Panc1 (cell line): ENCODE measurements at regions not wholly inside any gene's neighbourhood (a gene's known extent, or its start where the extent isn't known, plus 50 kb on each side); places are given as distances from the start of the nearest gene placed in this dataset.

Experiments used
- ATAC-seq: fragments of 200-7000 bp; cut with Tn5 transposase; 2 replicates; pipeline ENCODE4 v1.9.1; 2020; ENCODE audit warnings: mild to moderate bottlenecking, moderate library complexity
- BruUV-seq: library from RNA; stranded (reverse); fragments of 400-500 nt; replicated peaks from 2 replicates; lab custom pipeline; 2021; lab: Mats Ljungman, UMichigan
- CTCF ChIA-PET: fragments of 300-600 bp; sonication (Branson Sonifier 250); formaldehyde crosslinking; loops from one replicate; lab custom pipeline; 2022; ENCODE audit warnings: antibody characterized with exemption; lab: Charles Lee
- POLR2A ChIA-PET: fragments of 300-600 bp; sonication (Branson Sonifier 250); formaldehyde crosslinking; loops from one replicate; lab custom pipeline; 2022; ENCODE audit warnings: antibody characterized with exemption; lab: Charles Lee
- DNase-seq: peaks from one replicate; pipeline ENCODE4 v3.0.0-alpha.2; 2010; ENCODE audit warnings: low read depth, low spot score
- H3K27ac ChIP-seq: 2 replicates; pipeline ENCODE4 v1.5.1; 2011; ENCODE audit warnings: mild to moderate bottlenecking, low read length, inconsistent platforms
- H3K27me3 ChIP-seq: fragments of 200-500 bp; sonication (Bioruptor generic); 2 replicates; pipeline ENCODE4 v1.6.0; 2014; ENCODE audit warnings: low read length, inconsistent platforms; ENCODE audit not compliant: control insufficient read depth, insufficient read depth
- H3K36me3 ChIP-seq: fragments of 200-500 bp; sonication (Bioruptor generic); 2 replicates; pipeline ENCODE4 v1.5.1; 2014; ENCODE audit warnings: inconsistent platforms, mild to moderate bottlenecking, low read length, moderate library complexity; ENCODE audit not compliant: control insufficient read depth, insufficient read depth
- H3K4me1 ChIP-seq: 2 replicates; pipeline ENCODE4 v1.5.1; 2011; ENCODE audit warnings: inconsistent platforms, mild to moderate bottlenecking, low read length, moderate library complexity; ENCODE audit not compliant: control insufficient read depth, insufficient read depth
- H3K4me3 ChIP-seq, 2 experiments: 2 replicates each; pipeline ENCODE4 v1.5.1; 2011 to 2012; ENCODE audit warnings: low read depth in 2 of 2, low read length in 2 of 2, mild to moderate bottlenecking in 2 of 2, inconsistent platforms in 1 of 2, moderate library complexity in 1 of 2
- H3K9me3 ChIP-seq: fragments of 200-500 bp; sonication (Bioruptor generic); 2 replicates; pipeline ENCODE4 v1.5.1; 2014; ENCODE audit warnings: low read depth, mild to moderate bottlenecking, inconsistent platforms, low read length, moderate library complexity; ENCODE audit not compliant: control insufficient read depth, insufficient read depth
- POLR2AphosphoS5 ChIP-seq: IDR thresholded peaks from 2 replicates; pipeline ENCODE4 v1.6.1; 2012; ENCODE audit warnings: mild to moderate bottlenecking, low read depth, low read length, moderate library complexity
- SIN3A ChIP-seq: IDR thresholded peaks from 2 replicates; pipeline ENCODE4 v1.6.1; 2012; ENCODE audit warnings: low read depth, mild to moderate bottlenecking, low read length, moderate library complexity, borderline replicate concordance; ENCODE audit not compliant: insufficient read depth
- TCF7L2 ChIP-seq: IDR thresholded peaks from 2 replicates; pipeline ENCODE4 v1.6.1; 2011; ENCODE audit warnings: mild to moderate bottlenecking, low read depth, low read length, inconsistent platforms
- in situ Hi-C: cut with HindIII; loops from 2 replicates; pipeline ENCODE4 v1.10.0; 2016; ENCODE audit warnings: low sequenced_read_pairs, low pct_unique_long_range_greater_than_20kb
- intact Hi-C: fragments of 100-400 bp; cut with micrococcal nuclease; formaldehyde crosslinking; loops from one replicate; pipeline ENCODE4 v1.10.0; 2022; ENCODE audit not compliant: unreplicated experiment
- TF ChIP-seq, protein P1 (sequence below): fragments of 450-650 bp; IDR thresholded peaks from 2 replicates; pipeline ENCODE4 v1.5.1; 2017; ENCODE audit warnings: mild to moderate bottlenecking
- TF ChIP-seq, protein P2 (sequence below), 2 experiments: IDR thresholded peaks; 2 replicates each; pipeline ENCODE4 v1.6.1; 2011 to 2012; ENCODE audit warnings: low read depth in 2 of 2, control low read depth in 1 of 2, low read length in 1 of 2, mild to moderate bottlenecking in 1 of 2, moderate library complexity in 1 of 2; ENCODE audit not compliant: insufficient read depth in 1 of 2

DNA sequence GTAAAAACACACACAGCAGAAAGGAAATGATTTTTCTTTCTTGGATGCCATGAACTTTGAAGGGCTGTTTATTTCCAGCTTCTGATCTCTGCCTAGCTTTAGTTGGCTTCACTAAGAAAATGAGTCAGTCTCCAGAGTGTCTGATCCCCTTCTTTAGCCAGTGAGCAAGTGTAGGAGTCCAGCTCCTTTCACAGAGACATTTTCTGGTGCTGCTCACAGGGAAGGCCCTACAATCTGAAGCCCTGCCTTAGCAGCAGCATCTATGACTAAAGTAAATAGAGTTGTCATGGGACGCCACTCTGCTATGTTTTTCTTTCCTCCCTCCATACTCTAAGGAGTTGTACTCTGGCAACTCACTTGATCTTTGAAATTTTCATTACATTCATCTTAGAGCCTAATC is 103.5 kb downstream of the RPAP3 start:
- TF ChIP-seq, protein P1, sequence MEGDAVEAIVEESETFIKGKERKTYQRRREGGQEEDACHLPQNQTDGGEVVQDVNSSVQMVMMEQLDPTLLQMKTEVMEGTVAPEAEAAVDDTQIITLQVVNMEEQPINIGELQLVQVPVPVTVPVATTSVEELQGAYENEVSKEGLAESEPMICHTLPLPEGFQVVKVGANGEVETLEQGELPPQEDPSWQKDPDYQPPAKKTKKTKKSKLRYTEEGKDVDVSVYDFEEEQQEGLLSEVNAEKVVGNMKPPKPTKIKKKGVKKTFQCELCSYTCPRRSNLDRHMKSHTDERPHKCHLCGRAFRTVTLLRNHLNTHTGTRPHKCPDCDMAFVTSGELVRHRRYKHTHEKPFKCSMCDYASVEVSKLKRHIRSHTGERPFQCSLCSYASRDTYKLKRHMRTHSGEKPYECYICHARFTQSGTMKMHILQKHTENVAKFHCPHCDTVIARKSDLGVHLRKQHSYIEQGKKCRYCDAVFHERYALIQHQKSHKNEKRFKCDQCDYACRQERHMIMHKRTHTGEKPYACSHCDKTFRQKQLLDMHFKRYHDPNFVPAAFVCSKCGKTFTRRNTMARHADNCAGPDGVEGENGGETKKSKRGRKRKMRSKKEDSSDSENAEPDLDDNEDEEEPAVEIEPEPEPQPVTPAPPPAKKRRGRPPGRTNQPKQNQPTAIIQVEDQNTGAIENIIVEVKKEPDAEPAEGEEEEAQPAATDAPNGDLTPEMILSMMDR, result no peak
- TF ChIP-seq POLR2AphosphoS5 (no peak), TCF7L2 (no peak), SIN3A (no peak)
- TF ChIP-seq, protein P2, sequence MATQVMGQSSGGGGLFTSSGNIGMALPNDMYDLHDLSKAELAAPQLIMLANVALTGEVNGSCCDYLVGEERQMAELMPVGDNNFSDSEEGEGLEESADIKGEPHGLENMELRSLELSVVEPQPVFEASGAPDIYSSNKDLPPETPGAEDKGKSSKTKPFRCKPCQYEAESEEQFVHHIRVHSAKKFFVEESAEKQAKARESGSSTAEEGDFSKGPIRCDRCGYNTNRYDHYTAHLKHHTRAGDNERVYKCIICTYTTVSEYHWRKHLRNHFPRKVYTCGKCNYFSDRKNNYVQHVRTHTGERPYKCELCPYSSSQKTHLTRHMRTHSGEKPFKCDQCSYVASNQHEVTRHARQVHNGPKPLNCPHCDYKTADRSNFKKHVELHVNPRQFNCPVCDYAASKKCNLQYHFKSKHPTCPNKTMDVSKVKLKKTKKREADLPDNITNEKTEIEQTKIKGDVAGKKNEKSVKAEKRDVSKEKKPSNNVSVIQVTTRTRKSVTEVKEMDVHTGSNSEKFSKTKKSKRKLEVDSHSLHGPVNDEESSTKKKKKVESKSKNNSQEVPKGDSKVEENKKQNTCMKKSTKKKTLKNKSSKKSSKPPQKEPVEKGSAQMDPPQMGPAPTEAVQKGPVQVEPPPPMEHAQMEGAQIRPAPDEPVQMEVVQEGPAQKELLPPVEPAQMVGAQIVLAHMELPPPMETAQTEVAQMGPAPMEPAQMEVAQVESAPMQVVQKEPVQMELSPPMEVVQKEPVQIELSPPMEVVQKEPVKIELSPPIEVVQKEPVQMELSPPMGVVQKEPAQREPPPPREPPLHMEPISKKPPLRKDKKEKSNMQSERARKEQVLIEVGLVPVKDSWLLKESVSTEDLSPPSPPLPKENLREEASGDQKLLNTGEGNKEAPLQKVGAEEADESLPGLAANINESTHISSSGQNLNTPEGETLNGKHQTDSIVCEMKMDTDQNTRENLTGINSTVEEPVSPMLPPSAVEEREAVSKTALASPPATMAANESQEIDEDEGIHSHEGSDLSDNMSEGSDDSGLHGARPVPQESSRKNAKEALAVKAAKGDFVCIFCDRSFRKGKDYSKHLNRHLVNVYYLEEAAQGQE (IDR thresholded peaks at IDR 0.05; ENCODE audit: insufficient read depth in 1 of 2, low read depth in 2 of 2, low read length in 1 of 2), result no peak
- intact Hi-C loops (no loop called here), in situ Hi-C loops (no loop called here)
- ChIA-PET CTCF (no interaction called here), POLR2A (no interaction called here)
- DNase-seq (no peak), ATAC-seq (no peak)
- no peak overlapping the region for H3K27ac ChIP-seq
- no peak overlapping the region for H3K4me3 ChIP-seq
- no TSS peak for BruUV-seq
- H3K9me3 ChIP-seq, result no peaks in the 10 kb centered on the region; the same call in 1 of the 2 replicates
- no peaks in the 10 kb centered on the region for H3K27me3 ChIP-seq
- H3K36me3 ChIP-seq, result no peaks in the 10 kb centered on the region
- H3K4me1 ChIP-seq, result no peaks in the 10 kb centered on the region

DNA sequence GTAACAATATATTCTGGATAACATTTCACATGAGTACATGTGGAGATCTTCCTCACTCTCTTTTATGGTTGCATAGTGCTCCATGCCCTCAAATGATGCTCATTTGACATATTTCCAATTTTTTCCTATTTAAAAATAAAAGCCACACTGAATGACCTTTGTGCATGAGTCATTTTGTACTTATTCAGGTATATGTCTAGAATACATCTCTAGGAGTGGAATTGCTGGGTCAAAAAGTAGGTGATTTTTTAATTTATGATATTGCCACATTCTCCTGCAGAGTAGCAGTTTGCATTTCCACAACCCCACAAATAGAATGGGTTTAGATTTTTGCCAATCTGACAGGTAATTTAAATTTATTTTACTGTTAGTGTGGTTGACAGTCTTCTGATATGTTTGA is 104.8 kb downstream of the RPAP3 start:
- Histone ChIP-seq H3K4me3 (no peak overlapping the region), H3K27ac (no peak overlapping the region), H3K4me1 (no peaks in the 10 kb centered on the region), H3K9me3 (no peaks in the 10 kb centered on the region; the same call in 1 of the 2 replicates), H3K36me3 (no peaks in the 10 kb centered on the region), H3K27me3 (no peaks in the 10 kb centered on the region)
- no peak for ATAC-seq
- in situ Hi-C loops (no loop called here), intact Hi-C loops (no loop called here)
- DNase-seq, result no peak
- POLR2A ChIA-PET, result no interaction called here
- CTCF ChIA-PET, result no interaction called here
- TF ChIP-seq TCF7L2 (no peak), SIN3A (no peak), POLR2AphosphoS5 (no peak)
- TF ChIP-seq, protein P1, result no peak
- TF ChIP-seq, protein P2 (IDR thresholded peaks at IDR 0.05; ENCODE audit: insufficient read depth in 1 of 2, low read depth in 2 of 2, low read length in 1 of 2), result no peak
- BruUV-seq, result no TSS peak
